Amniotic stem cell (primary cell): ENCODE measurements at regions not wholly inside any gene's neighbourhood (a gene's known extent, or its start where the extent isn't known, plus 50 kb on each side); places are given as distances from the start of the nearest gene placed in this dataset.

Experiments used
- DNase-seq: peaks from one replicate; lab custom pipeline; 2025; lab: John Stamatoyannopoulos, UW

- no peak for DNase-seq
These were observed 105.5 kb upstream of the CPLX2 start for GRCh38 chr5:175765858-175766257.

DNA sequence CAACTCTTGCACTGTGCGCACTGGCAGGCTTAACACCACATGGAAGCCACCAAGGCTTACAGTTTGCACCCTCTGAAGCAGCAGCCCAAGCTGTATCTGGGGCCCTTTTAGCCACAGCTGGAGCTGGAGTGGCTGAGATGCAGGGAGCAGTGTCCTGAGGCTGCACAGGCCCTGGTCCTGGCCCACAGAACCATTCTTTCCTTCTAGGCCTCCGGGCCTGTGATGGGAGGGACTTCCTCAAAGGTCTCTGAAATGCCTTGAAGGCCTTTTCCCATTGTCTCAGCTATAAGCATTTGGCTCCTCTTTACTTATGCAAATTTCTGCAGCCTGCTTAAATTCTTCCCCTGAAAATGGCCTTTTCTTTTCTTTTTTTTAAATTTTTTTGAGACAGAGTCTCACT, 104.4 kb upstream of the CPLX2 start:
- no peak for DNase-seq

GRCh38 chr5:175772747-175773533, 98.4 kb upstream of the CPLX2 start:
- no peak for DNase-seq

GRCh38 chr5:175773534-175774070, 97.8 kb upstream of the CPLX2 start:
- DNase-seq: no peak

DNA sequence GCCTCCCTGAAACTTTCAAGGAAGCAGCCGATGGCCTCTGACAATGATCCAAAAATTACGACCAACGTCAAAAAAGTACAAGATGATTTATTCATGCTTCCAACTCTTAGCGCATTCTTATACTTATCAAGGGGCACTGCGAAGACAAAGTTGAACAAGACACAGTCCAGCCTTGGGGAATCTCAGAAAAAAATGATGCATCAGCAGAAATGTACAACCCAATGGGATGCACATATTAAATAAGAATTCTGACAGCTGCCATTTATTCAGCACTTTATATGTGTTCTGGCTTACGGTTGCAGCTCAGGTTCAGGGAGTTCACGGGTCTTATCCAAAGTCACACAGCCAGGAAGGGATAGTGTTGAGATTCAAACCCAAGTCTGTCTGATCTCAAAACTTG, 96.0 kb upstream of the CPLX2 start:
- no peak for DNase-seq

GRCh38 chr5:175778951-175779503, 92.4 kb upstream of the CPLX2 start:
- DNase-seq: no peak

GRCh38 chr5:175783739-175784138, 87.6 kb upstream of the CPLX2 start:
- DNase-seq: no peak

GRCh38 chr5:175784230-175784629, 87.1 kb upstream of the CPLX2 start:
- no peak for DNase-seq

DNA sequence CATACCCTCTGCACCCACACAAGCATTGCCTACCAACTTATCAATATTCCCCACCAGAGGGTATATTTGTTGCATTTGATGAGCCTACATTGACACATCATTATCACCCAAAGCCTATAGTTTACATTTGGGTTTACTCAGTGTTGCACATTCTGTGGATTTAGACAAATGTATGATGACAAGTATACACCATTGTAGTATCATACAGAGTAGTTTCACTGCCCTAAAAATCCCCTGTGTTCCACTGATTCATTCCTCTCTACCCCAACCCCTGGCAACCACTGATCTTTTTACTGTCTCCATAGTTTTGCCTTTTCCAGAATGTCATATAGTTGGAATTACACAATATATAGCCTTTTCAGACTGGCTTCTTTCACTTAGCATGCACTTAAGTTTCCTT, 85.7 kb upstream of the CPLX2 start:
- DNase-seq: no peak

GRCh38 chr5:175788155-175788787, 83.1 kb upstream of the CPLX2 start:
- no peak for DNase-seq

GRCh38 chr5:175789670-175790069, 81.7 kb upstream of the CPLX2 start:
- no peak for DNase-seq

DNA sequence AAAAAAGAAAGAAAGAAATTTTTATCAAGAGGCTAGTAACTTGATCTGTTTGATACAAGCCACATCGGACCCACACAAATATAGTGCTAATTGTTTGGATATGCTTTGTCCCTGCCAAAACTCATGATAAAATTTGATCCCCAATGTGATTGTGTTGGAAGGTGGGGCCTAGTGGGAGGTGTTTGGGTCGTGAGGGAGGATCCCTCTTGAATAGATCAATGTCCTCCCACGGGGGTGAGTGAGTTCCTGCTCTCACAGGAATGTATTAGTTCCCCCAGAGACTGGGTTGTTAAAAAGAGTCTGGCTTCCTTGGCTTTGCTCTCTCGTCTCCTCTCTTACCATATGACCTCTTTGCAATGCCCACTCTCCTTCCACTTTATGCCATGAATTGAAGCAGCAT, 80.6 kb upstream of the CPLX2 start:
- no peak for DNase-seq

- DNase-seq: no peak
These were observed 75.4 kb upstream of the CPLX2 start for GRCh38 chr5:175795959-175796358.

GRCh38 chr5:175796536-175797499, 74.6 kb upstream of the CPLX2 start:
- DNase-seq: peak; percentile 92

- no peak for DNase-seq
These were observed 73.8 kb upstream of the CPLX2 start for GRCh38 chr5:175797521-175798038.

DNA sequence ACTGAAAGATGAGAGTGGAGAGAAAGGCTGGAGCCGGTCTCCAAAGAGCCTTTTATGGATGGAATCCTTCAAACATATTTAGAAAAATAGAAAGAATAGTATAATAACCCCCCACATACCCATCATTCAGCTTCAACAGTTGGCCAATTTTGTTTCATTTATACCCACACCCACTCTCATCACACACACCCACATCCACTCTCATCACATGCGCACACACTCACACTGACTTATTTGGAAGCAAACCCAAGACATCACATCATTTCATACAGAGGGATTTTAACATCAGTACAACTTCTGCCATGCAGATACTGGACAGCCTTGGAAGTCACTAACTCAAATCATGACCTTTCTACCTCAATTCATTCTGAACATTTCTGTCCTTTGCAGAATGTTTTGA, 72.8 kb upstream of the CPLX2 start:
- no peak for DNase-seq

DNA sequence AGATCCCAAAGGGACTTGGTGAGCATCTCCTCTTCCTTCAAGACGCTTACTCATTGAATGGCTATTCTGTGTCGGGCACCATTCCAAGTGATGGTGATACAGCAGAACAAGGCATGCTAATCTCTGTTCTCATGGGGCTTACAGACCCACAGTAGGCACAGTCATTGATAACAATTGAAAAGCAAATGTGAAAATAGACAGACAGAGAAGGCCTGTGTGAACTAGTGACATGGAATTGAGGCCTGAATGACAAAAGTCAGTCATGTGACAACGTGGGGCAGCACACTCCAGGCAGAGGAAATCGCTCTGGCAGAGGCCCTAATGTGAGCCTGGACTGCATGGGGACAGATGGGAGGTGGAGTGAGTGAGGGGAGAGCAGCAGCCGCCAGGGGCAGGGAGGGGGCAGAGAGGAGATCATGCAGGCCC, 70.7 kb upstream of the CPLX2 start:
- DNase-seq: no peak

- DNase-seq: no peak
These were observed 69.0 kb upstream of the CPLX2 start for GRCh38 chr5:175802361-175802760.

- no peak for DNase-seq
These were observed 68.1 kb upstream of the CPLX2 start for GRCh38 chr5:175803254-175803653.

DNA sequence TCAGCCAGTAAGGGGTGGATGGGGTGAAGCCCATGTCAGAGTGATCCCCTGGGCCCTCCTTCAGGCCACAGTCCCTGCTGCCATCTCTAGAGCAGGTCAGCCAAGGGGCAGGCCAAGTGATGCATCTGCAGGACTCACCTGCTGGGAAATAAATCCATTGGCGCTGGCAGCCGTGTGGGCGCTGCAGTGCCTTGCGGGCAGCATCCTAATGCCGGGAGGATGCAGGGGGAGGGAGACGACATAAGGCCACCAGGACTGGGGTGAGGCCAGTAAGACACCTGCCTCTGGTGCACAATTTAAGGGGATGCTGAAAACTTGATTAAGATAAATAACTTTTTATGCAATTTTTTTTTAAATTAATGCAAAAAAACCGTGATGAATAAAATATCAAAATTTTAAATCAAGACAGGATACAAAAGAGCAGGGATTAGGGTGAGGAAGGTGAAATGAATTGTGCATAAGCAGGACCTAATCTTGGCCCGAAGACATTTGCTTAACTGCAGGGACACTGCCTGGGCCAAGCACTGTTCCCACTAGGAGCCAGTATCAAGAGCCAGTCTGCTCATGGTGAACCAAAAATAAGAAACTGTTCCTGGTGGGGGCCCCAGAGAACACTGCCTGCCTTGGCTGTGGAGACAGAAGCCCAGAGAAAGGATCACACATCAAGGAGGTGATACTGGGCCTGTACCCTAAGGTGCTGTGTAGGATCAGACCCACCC, 67.5 kb upstream of the CPLX2 start:
- DNase-seq: no peak
